Ascending aorta (tissue), 2 donors: ENCODE measurements at regions not wholly inside any gene's neighbourhood (a gene's known extent, or its start where the extent isn't known, plus 50 kb on each side); places are given as distances from the start of the nearest gene placed in this dataset.

Experiments
- DNase-seq, 2 donors: peaks; one replicate each; pipeline ENCODE4 v3.0.0-alpha.2; 2019; ENCODE audit warnings: low spot score in 2 of 2
- H3K27ac ChIP-seq, 2 donors: fragments of 200-600 bp; sonication (generic); one replicate each; pipeline ENCODE4 v1.5.1; 2016 to 2017; ENCODE audit warnings: mild to moderate bottlenecking in 1 of 2
- H3K27me3 ChIP-seq: fragments of 200-600 bp; sonication (generic); one replicate; pipeline ENCODE4 v1.5.1; 2017
- H3K36me3 ChIP-seq, 2 donors: fragments of 200-600 bp; sonication (generic); one replicate each; pipeline ENCODE4 v1.5.1; 2016
- H3K4me1 ChIP-seq, 2 donors: fragments of 200-600 bp; sonication (generic); one replicate each; pipeline ENCODE4 v1.5.1; 2016 to 2017; ENCODE audit warnings: mild to moderate bottlenecking in 1 of 2
- H3K4me3 ChIP-seq, 2 donors: fragments of 200-600 bp; sonication (generic); one replicate each; pipeline ENCODE4 v1.5.1; 2016 to 2017; ENCODE audit warnings: mild to moderate bottlenecking in 1 of 2
- H3K9me3 ChIP-seq, 2 donors: fragments of 200-600 bp; sonication (generic); one replicate each; pipeline ENCODE4 v1.5.1; 2016
- CTCF ChIP-seq, 3 experiments: fragments of 200-600 bp in 2 of 3; fragments of 450-650 bp in 1 of 3; sonication (generic) in 2 of 3; IDR thresholded peaks; one replicate each; pipeline ENCODE4 v1.5.1; 2016 to 2019; ENCODE audit warnings: antibody characterized with exemption in 3 of 3, mild to moderate bottlenecking in 1 of 3, moderate library complexity in 1 of 3
- intact Hi-C: fragments of 100-400 bp; cut with DNase I; formaldehyde crosslinking; loops from one replicate; pipeline ENCODE4 v1.15.1; 2023

GRCh38 chr18:43642727-43643330, 365.5 kb upstream of the SYT4 start:
- no peak for TF ChIP-seq CTCF (IDR thresholded peaks at IDR 0.05)
- H3K9me3 ChIP-seq = no peaks in the 10 kb centered on the region
- H3K27ac ChIP-seq = no peak overlapping the region
- DNase-seq = no peak
- no peak overlapping the region for H3K4me3 ChIP-seq
- no peaks in the 10 kb centered on the region for H3K4me1 ChIP-seq
- intact Hi-C loops = no loop called here
- no peaks in the 10 kb centered on the region for H3K27me3 ChIP-seq
- H3K36me3 ChIP-seq = no peaks in the 10 kb centered on the region

GRCh38 chr18:43648002-43648401, 370.7 kb upstream of the SYT4 start:
- DNase-seq = no peak
- TF ChIP-seq CTCF (IDR thresholded peaks at IDR 0.05) = no peak
- H3K27me3 ChIP-seq = no peaks in the 10 kb centered on the region
- no peaks in the 10 kb centered on the region for H3K4me1 ChIP-seq
- no peak overlapping the region for H3K27ac ChIP-seq
- no peak overlapping the region for H3K4me3 ChIP-seq
- intact Hi-C loops = no loop called here
- H3K36me3 ChIP-seq = no peaks in the 10 kb centered on the region
- H3K9me3 ChIP-seq = no peaks in the 10 kb centered on the region

- Histone ChIP-seq H3K4me3 (no peak overlapping the region), H3K4me1 (no peaks in the 10 kb centered on the region), H3K27ac (no peak overlapping the region), H3K27me3 (no peaks in the 10 kb centered on the region), H3K36me3 (no peaks in the 10 kb centered on the region), H3K9me3 (no peaks in the 10 kb centered on the region)
- intact Hi-C loops = no loop called here
- no peak for DNase-seq
- TF ChIP-seq CTCF (IDR thresholded peaks at IDR 0.05) = no peak
These were observed 372.5 kb upstream of the SYT4 start for GRCh38 chr18:43649649-43650357.

- H3K4me1 ChIP-seq = no peaks in the 10 kb centered on the region
- TF ChIP-seq CTCF (IDR thresholded peaks at IDR 0.05) = no peak
- H3K4me3 ChIP-seq = no peak overlapping the region
- no peak for DNase-seq
- no peaks in the 10 kb centered on the region for H3K36me3 ChIP-seq
- no peaks in the 10 kb centered on the region for H3K9me3 ChIP-seq
- H3K27me3 ChIP-seq = no peaks in the 10 kb centered on the region
- intact Hi-C loops = no loop called here
- H3K27ac ChIP-seq = no peak overlapping the region
These were observed 373.1 kb upstream of the SYT4 start for GRCh38 chr18:43650426-43650825.

- H3K27ac ChIP-seq = no peak overlapping the region
- H3K27me3 ChIP-seq = no peaks in the 10 kb centered on the region
- H3K36me3 ChIP-seq = no peaks in the 10 kb centered on the region
- intact Hi-C loops = no loop called here
- H3K4me3 ChIP-seq = no peak overlapping the region
- DNase-seq = no peak
- no peaks in the 10 kb centered on the region for H3K4me1 ChIP-seq
- H3K9me3 ChIP-seq = no peaks in the 10 kb centered on the region
- TF ChIP-seq CTCF (IDR thresholded peaks at IDR 0.05) = no peak
These were observed 373.8 kb upstream of the SYT4 start for GRCh38 chr18:43651057-43651456.
